GM18502 (cell line): ENCODE measurements at regions not wholly inside any gene's neighbourhood (a gene's known extent, or its start where the extent isn't known, plus 50 kb on each side); places are given as distances from the start of the nearest gene placed in this dataset.
"Not testable (repeated sequence)": the region's sequence is repeated elsewhere in the genome, so short reads cannot be mapped to it uniquely, and the experiment has no call there.

ENCODE experiments used
- ATAC-seq: cut with Tn5 transposase; IDR thresholded peaks from one replicate; pipeline ENCODE4 v1.9.1; 2021; ENCODE audit warnings: mild to moderate bottlenecking; ENCODE audit not compliant: unreplicated experiment, poor library complexity

DNA sequence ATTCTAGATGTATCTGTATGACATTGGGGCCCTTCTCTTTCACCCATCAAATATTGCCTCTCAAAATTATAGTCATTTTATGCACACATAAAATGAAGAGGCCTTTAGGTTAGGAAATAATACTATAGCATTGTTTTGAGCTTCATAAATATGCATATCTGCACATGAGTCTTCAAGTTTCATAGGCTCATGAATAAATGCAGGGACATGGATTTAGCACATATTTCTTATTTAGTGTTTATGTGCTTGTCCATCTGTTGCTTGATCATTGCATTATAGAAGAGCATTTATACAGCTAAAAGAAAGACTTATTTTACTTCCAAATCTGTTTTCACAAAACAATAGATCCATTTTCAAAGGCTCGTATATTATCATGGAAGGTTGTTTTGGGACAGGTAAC, 455.8 kb downstream of the EPM2A start:
- ATAC-seq, result no peak

DNA sequence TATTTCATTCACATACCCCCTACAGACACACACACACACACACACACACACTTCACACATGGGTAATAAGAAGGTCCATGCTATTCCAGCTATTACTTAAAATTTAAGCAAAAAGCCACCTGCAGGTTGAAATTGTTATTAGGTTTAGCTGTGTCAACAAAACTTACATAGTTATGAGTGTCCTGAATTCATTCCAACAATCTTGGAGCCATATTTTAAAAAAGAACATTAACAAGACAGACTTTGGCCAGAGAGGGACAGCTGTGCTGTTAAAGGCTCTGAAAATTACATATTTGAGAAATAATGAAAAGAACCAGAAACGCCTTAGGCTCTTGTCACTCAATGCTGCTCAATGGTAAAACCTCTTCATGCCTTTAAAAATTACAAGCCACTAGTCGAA, 455.3 kb downstream of the EPM2A start:
- ATAC-seq, result no peak

DNA sequence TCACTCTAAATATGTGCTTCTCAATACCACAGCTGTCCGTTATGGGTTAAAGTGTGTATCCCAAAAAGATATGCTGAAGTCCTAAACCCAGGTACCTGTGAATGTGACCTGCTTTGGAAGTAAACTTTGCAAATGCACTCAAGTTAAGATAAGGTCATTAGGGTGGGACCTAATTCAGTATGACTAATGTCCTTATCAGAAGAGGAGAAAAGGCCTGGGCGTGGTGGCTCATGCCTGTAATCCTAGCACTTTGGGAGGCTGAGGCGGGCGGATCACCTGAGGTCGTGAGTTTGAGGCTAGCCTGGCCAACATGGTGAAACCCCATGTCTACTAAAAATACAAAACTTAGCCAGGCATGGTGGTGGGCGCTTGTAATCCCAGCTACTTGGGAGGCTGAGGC, 452.1 kb downstream of the EPM2A start:
- not testable (repeated sequence) for ATAC-seq

DNA sequence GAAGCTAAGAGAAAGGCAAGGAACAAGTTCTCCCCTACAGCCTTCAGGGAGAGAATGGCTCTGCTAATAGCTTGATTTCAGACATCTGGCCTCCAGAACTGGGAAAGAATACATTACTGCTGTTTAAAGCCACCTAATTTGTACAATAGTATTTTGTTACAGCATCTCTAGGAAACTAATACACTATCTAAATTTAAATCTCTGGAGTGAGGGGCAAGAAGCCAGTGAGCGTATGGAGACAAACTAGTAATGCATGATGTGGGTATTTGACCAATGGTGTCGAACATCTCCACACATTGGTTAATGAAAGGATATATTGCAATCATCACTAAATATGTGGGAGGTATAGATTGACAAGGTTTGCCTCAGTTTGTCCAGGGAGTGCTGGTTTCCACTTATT, 451.5 kb downstream of the EPM2A start:
- ATAC-seq, result no peak

DNA sequence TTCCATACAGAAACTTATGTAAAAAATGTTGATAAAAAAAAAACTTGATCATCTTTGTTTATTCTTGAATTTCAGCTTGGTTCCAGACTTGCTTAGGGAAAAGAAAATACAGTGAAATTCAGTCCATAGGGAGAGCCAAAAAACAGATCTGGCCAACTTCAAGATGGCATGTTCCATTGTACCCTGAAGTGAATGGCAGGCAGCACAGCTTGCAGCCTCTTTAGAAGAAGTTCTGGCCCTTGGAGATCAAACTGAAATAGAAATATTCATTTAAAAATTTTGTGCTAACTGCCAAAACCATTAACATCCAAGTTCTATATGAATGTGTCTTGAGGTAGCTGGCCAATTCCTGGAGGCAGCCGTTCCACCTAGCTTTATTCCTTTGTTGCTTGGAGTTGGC, 448.4 kb downstream of the EPM2A start:
- ATAC-seq, result no peak

DNA sequence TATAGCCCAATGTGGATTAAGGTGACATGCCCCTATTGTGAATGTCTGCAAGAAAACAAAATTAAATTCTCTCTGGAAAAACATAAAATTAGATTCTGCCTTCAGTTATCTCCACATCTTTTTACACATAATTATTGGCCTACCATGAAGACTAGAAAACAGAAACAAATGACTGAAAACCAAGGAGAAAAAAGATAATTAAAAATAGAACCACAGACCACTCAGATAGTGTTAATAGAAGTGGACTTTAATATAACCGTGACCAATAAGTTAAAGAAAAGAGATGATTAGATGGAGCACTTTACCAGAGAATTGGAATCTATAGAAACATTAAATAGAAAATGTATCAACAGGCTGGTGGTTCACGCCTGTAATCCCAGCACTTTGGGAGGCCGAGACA, 445.7 kb downstream of the EPM2A start:
- ATAC-seq, result no peak

DNA sequence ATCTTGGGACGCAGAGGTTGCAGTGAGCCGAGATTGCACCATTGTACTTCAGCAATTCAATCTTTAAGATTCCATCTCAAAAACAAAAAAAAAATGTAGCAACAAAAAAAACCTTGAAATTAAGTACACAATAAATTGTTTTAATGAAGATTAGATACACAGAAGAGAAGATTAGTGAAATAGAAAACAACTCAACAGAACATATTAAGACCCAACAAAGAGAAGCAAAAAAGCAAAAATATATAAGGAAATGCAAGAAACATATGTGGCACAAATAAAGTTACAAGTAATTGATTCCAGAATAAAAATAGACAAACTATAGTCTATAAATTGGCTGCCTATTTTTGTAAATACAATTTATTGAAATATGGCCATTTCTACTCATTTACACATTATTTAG, 445.2 kb downstream of the EPM2A start:
- no peak for ATAC-seq

DNA sequence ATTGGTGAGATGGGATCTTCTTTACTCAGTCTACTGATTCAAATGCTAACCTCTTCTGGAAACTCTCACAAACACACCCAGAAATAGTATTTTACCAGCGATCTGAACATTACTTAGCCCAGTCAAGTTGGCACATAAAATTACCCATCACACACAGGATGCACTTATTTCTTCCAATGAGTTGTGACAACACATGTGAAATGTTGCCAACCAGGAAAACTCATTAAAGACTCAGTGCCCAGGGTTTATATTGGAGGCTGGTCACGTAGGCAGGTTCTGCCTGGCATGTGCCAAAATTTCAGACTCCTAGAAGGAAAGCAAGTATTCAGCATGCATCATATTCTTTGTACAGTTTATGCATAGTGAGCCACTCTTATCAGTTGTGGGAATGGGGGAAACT, 443.3 kb downstream of the EPM2A start:
- no peak for ATAC-seq

DNA sequence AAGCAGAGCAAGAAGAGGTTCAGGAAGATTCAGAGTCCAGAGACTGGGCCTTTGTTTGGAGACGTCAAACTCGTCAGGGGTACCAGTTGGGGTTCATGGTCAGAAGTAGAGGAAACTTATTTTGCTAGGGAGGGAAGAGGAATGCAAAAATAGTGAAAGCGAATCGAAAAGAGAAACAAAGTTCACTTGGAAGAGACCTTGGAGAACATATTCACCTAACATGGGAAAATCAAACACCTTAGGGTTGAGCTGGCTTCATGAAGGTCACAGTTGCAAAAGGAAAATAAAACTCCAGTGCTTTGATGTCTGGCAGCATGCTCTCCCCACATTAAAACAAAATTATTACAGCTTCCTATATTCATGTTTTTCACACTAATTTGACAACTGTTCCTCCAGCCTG, 440.4 kb downstream of the EPM2A start:
- no peak for ATAC-seq

DNA sequence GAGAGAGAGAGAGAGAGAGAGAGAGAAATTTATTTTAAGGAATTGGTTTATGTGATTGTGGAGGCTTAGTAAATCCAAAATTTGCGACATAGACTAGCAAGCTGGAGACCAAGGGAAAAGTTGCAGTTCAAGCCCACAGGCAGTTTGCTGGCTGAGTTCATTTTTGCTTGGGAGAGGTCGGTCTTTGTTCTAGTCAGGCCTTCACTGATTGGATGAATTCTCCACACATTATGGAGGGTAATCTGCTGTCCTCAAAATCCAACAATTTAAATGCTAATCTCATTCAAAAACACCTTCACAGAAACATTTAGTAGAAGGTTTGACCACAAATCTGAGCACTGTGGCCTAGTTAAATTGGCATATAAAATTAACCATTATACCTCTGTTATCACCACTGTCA, 439.6 kb downstream of the EPM2A start:
- ATAC-seq, result no peak

DNA sequence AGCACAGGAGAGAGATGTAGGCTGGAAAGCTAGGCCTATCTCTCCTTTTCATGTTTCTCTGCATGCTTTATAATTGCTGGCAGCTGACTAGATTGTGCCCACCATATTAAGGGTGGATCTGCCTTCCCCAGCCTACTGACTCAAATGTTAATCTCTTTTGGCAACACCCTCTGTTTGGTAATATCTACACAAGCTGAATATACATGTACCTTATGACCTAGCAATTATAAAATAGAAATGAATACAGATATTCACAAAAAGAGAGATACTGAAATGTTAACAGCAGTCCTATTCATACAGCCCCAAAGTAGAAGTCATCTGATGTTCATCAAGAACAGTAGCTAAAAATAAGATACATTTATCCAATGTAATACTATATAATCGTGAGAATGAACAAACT, 429.6 kb downstream of the EPM2A start:
- no peak for ATAC-seq

DNA sequence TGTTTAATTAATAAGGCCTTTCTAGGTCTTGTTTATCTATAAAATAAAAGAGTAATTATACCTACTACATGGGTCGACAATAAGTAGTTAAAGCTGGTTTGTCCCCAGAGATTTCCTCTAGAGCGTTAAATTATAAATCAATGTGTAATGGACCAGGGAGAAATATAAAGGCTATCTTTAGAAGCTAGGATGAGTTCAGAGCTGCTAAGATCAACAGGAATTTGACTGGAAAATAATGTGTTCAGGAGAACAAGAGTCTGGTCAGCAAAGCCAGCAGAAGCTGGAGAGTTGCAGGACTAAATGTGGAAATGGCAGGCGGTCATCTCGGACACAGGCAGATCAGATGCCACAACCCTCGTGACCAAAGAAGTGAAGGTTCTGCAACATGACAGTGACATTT, 428.8 kb downstream of the EPM2A start:
- ATAC-seq, result no peak

DNA sequence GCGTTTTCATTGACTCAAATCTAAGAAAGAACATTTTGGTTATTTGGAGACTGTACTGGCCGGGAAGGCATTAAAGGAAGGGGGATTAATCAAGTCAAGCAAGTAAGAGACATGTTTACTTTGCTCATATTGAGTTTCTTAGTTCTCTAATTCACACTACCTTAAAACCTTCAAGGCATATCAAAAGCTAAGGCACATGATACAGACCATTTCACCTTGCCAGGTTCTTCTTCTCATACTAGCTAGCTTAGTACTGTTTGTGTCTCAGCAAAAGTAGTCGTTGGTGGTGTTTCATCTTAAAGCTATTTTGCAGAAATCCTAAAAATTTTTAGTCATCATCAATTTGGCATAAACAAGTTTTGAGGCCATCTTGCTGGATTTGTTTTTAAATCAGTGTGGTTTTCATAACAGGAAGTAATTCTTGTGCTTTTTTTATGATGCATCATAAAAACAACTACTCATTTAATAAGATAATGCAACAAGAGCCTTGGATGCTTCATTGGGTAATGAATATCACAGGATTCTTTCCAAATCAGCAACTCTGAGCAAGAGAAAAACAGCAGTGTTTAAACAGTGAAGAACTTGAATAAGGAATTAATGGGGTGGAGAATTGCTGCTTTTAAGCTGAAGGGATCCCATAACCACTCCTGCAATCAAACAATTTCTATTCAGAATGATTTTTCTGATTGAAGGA, 425.3 kb downstream of the EPM2A start:
- ATAC-seq, result no peak

DNA sequence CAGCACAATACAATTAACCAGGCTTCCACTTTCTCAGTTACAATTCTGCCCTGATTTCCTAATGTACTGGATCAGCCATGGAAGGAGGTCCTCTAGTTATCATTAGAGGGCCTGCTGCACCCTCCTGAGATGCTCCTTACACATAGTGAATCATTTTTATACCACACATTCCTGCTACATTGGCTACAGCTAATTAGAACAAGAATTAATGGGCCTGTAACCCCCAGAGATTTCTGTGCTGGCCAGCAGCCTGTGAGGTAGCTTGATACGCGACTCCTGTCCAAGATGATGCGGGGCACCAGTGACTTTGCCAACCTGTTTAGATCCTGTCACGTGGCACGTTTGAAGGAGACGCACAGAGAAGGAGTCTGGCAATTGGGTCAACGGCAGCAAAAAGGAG, 422.8 kb downstream of the EPM2A start:
- ATAC-seq, result no peak

DNA sequence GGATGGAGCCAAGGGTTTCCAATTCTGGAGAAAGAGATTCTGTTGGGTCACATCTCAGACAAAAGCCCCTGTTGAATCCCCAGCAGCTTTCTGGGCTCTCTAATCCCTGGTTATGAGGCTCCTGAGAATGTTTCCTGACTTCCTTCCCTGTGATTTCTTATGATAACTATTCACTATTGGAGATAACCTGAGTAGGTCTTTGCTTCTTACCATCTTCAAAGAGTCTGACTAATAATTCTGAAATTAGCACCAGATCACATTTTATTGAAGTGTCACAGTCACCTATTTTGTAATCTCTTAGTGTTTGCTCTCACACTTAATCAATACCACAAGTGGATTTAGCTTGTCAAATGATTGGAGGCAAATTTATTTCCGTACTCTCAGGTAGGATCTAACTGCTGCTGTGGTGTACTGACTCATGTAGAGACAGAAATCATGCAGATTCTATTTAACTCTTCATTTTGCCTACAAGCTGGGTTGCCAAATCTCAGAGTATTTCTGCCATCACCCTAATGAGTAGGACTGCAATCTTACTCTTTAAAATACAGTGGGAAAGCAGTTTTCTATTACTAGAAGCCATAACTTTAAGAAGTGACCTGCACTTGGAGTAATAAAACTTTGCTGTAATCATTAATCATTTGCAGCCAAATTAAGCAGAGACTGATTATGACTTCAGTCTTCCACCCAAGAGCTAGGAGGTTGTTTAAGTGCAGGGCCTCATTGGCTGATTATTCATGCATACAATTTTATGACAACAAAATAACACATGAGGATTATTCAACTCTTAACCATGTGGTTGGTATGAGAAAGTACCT, 422.1 kb downstream of the EPM2A start:
- ATAC-seq, result no peak

DNA sequence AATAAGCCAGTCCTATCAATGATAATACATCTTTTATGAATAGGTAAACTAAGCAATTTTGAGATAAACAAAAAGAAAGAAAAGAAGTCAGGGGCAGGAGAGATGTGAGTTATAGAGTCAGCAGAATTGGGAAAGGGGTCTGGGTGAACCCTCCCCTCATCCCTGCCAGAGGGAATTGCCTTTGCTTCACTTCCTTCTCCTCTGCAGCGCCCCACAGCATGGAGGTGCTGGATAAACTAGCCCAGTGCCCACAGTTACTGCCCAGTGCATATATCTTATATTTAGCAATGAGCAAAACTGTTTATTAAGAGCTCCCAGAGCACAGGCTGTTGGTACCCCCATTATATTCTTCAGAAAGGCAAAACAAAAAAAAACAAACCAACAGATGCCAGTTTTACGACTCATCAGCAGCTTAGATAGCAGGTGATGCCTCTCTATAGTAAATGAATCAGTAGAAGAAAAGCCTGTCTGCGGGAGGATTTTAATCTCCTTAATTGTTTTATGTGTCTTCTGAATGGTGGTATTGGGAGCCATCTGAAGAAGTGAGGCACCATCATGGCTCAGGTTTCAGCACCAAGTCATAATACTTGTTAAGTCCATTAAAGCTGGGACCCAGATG, 419.2 kb downstream of the EPM2A start:
- ATAC-seq, result no peak

DNA sequence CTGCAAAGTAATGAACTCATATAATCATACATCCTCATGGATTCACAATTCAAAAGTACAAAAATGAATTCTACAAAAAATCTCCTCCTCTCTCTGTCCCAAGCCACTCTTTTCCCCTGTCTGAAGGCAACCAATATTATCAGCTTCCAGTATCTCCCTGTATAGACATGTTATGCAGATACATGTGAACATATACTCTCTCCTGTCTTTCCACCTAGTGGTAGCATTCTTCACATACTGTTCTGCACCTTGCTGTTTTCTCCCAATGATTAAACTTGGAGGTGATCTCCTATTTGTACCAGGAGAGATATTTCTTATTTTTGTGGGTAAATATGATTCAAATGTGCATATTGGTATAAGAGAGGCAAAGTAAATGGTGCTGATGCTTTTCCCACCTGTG, 416.4 kb downstream of the EPM2A start:
- no peak for ATAC-seq

DNA sequence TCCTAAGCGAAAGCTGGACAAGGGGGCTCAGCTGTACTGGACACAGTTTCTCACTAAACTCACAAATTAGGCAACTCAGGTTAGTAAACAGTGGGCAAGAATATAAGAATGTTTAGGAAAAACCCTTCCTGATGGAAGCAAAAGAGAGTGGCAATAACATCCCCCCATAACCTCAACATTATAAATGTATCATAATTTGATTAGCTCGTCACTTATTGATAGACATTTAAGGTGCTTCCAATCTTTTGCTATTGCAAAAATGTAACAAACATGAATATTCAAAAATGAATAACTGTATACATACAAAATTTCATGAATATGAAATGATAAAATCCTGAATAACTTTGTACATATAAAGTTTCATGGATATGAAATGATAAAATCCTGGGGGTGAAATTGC, 415.7 kb downstream of the EPM2A start:
- no peak for ATAC-seq

DNA sequence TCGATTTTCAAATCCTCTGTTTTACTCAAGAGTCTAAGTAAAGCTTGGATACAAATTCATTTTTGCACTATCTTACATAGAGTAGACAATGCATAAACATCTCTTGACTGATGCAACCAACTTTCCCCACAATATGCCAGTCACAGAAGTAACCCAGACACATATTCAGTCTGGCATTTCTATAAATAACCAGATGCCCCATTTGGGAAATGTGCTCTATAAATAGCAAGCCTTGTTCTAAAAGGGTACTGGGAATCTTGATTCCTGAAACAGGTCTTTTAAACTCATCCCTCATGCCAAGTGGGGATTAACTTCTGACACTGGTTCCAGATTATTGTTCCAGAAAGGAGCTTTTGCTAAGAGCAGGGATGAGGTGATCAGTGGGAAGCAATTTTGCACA, 411.7 kb downstream of the EPM2A start:
- no peak for ATAC-seq

DNA sequence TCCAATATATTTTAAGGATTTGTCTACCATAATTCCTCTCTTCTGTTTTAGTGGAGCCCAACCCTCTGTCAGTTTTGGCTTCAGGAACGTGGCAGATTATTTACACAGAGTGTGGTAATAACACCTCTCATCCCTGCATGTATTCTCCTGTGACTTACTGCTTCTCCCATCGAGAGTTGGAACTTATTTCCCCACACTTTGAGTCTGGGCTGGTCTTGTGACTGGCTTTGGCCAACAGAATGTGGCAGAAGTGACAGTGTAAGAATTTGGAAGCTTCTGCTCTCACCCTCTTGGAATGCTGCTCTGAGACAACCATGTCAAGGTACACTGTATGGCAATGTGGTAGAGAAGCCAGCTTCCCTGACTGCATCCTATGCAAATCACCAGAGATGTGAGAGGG, 407.7 kb downstream of the EPM2A start:
- ATAC-seq, result no peak

DNA sequence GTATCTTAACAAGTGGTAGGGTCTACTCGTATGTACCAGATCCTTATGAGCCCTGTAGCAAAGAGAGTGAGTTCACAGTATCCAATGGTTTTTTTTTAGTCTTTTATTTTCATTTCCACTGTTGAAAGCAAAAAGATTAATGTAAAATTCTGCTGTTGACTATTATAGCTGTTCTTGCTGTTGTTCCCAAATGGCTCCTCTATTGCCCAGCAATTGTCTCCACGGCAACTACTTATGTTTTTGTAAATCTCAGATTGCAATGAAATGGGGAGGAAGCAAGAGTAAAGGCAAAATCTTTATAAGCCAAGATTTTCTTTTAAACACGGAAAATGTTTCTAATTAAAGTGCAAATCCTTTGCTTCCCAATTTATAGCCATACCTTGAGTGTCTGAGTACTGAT, 406.1 kb downstream of the EPM2A start:
- no peak for ATAC-seq

DNA sequence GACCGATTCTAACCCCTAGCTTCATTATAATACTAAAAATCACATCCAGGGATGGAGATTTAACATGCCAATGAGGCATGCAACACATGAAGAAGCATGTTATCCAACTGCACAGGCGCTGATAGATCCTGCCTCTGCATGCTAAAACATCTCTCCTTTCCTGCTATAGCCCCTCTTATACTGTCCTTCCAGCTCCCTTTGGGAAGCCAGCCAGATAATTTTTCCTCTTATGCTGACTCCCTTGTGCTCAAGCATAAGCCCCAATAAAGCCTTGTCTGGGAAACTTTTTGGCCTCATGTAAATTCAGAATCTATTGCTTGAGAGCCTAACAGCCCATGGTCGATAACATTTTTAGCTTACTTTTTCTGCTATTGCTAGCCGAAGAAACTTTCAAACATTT, 404.3 kb downstream of the EPM2A start:
- ATAC-seq, result no peak
